CD4-positive, alpha-beta T cell (primary cell): ENCODE measurements at regions not wholly inside any gene's neighbourhood (a gene's known extent, or its start where the extent isn't known, plus 50 kb on each side); places are given as distances from the start of the nearest gene placed in this dataset.

Experiments
- ATAC-seq: fragments of 200-7000 bp; cut with Tn5 transposase; one replicate; pipeline ENCODE4 v1.10.0; 2022; ENCODE audit warnings: mild to moderate bottlenecking; ENCODE audit not compliant: poor library complexity
- CTCF ChIA-PET: fragments of 350-600 bp; sonication (Branson Sonifier 250); formaldehyde crosslinking; loops from one replicate; lab custom pipeline; 2021; ENCODE audit warnings: antibody characterized with exemption, inconsistent platforms; lab: Charles Lee
- POLR2A ChIA-PET: fragments of 350-600 bp; sonication (Branson Sonifier 250); formaldehyde crosslinking; loops from one replicate; lab custom pipeline; 2021; ENCODE audit warnings: antibody characterized with exemption, inconsistent platforms; lab: Charles Lee
- DNase-seq, 14 experiments: peaks; one replicate each; pipeline ENCODE4 v3.0.0-alpha.2; 2013 to 2020; ENCODE audit warnings: mixed read lengths in 2 of 14
- H3K27ac ChIP-seq, 2 donors: one replicate each; pipeline versions ENCODE4 v1.5.1 to v1.7.0; 2013; ENCODE audit warnings: low read length in 2 of 2, low read depth in 1 of 2, mild to moderate bottlenecking in 1 of 2
- H3K27me3 ChIP-seq, 2 experiments: 1 replicate in 1 of 2; 2 replicates in 1 of 2; pipeline versions ENCODE4 v1.6.1 to v1.7.0; 2013; ENCODE audit warnings: low read length in 2 of 2, control low read depth in 1 of 2, mild to moderate bottlenecking in 1 of 2, moderate library complexity in 1 of 2; ENCODE audit not compliant: insufficient read depth in 2 of 2, control insufficient read depth in 1 of 2
- H3K36me3 ChIP-seq: one replicate; pipeline ENCODE4 v1.6.1; 2013; ENCODE audit warnings: low read length, control low read depth; ENCODE audit not compliant: insufficient read depth
- H3K4me1 ChIP-seq: one replicate; pipeline ENCODE4 v1.6.1; 2013; ENCODE audit warnings: low read length, control low read depth; ENCODE audit not compliant: insufficient read depth
- H3K4me3 ChIP-seq: one replicate; pipeline ENCODE4 v1.5.1; 2013; ENCODE audit warnings: mild to moderate bottlenecking, low read length, moderate library complexity
- H3K9me3 ChIP-seq, 2 experiments: 1 replicate in 1 of 2; 2 replicates in 1 of 2; pipeline versions ENCODE4 v1.6.1 to v1.7.0; 2013; ENCODE audit warnings: low read length in 2 of 2, mild to moderate bottlenecking in 2 of 2, control low read depth in 1 of 2, moderate library complexity in 1 of 2; ENCODE audit not compliant: control insufficient read depth in 1 of 2, insufficient read depth in 1 of 2
- H3K27ac Mint-ChIP-seq: one replicate; pipeline ENCODE4 v1.8.0; 2020; ENCODE audit warnings: mixed read lengths
- H3K27me3 Mint-ChIP-seq: one replicate; pipeline ENCODE4 v1.8.0; 2021; ENCODE audit warnings: mixed read lengths
- H3K36me3 Mint-ChIP-seq: one replicate; pipeline ENCODE4 v1.8.0; 2021; ENCODE audit warnings: low read depth, mixed read lengths
- H3K4me1 Mint-ChIP-seq: one replicate; pipeline ENCODE4 v1.8.0; 2021; ENCODE audit warnings: low read depth, mixed read lengths
- H3K4me3 Mint-ChIP-seq: one replicate; pipeline ENCODE4 v1.8.0; 2020; ENCODE audit warnings: mild to moderate bottlenecking, mixed read lengths
- H3K9me3 Mint-ChIP-seq: one replicate; pipeline ENCODE4 v1.8.0; 2020; ENCODE audit warnings: mixed read lengths
- CTCF ChIP-seq: fragments of 200-600 bp; IDR thresholded peaks from one replicate; pipeline ENCODE4 v1.8.0; 2022; ENCODE audit warnings: antibody characterized with exemption, mild to moderate bottlenecking
- intact Hi-C, 2 experiments: fragments of 100-400 bp; cut with DNase I in 1 of 2; cut with micrococcal nuclease in 1 of 2; formaldehyde crosslinking; loops; one replicate each; pipeline versions ENCODE4 v1.15.1 to v1.9.0; 2023 to 2025; cut with DNase I, micrococcal nuclease

DNA sequence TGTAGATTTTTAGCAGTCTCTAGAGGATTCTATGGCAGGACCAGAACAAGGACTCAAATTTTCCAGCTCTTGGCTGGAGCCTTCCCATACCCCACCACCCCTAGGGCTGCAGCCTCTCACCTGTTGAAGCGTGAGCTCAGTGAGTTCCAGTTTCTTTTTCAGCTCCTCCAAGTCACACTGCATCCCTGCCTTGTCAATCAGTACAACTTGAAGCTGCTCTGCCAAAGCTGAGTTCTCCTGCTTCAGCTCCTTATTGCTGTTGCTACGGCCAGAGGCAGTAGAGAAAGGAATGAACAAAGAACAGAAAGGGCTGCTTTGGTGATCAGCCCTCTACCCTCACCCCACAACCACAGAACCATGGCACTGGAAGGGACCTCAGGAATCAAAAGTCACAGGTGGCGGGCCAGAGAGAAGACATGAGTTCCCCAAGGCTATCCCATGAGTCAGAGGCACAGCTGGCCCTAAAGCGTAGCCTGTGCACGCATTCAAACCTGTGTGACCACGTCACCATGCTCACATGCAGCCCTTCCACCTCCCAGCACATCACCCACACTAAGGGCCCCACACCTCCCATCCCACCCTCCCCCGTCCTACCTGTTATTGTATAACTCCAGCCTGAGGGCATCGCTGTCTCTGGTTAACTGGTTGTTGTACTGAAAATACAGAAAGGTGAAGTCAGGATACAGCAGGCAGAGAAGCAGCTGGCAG, 83.3 kb upstream of the C2CD4B start:
- DNase-seq, result no peak
- Histone ChIP-seq H3K4me1 (no peaks in the 10 kb centered on the region), H3K27ac (no peak overlapping the region), H3K27me3 (no peaks in the 10 kb centered on the region), H3K9me3 (no peaks in the 10 kb centered on the region), H3K4me3 (no peak overlapping the region), H3K36me3 (no peaks in the 10 kb centered on the region)
- ATAC-seq, result no peak
- H3K27ac Mint-ChIP-seq, result no peak overlapping the region
- intact Hi-C loops, result no loop called here
- no peak for TF ChIP-seq CTCF
- H3K9me3 Mint-ChIP-seq, result no peaks in the 10 kb centered on the region
- H3K27me3 Mint-ChIP-seq, result peaks cover 25% of the 10 kb centered on the region
- ChIA-PET POLR2A (no interaction called here), CTCF (no interaction called here)
- no peaks in the 10 kb centered on the region for H3K4me1 Mint-ChIP-seq
- H3K4me3 Mint-ChIP-seq, result no peak overlapping the region
- no peaks in the 10 kb centered on the region for H3K36me3 Mint-ChIP-seq

DNA sequence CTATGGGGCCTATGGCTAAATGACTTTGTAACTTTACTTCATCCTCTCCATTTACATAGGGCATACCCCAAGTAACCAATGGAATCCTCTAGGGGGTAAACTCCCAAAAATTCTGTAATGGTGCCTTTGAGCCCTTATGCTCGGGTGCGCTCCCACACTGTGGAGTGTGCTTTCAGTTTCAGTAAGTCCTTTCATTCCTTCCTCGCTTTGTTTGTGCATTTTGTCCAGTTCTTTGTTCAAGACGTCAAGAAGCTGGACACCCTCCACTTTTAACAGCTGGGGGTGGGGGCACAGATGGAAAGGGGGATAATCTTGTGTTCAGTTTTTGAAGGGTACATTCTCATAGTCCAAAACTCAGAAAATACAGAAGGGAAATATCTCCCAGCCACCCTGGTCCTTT, 84.4 kb upstream of the C2CD4B start:
- TF ChIP-seq CTCF, result no peak
- Histone ChIP-seq H3K36me3 (no peaks in the 10 kb centered on the region), H3K4me1 (no peaks in the 10 kb centered on the region), H3K4me3 (no peak overlapping the region), H3K27me3 (no peaks in the 10 kb centered on the region), H3K9me3 (no peaks in the 10 kb centered on the region), H3K27ac (no peak overlapping the region)
- no peak for DNase-seq
- Mint-ChIP-seq H3K9me3 (no peaks in the 10 kb centered on the region), H3K27ac (no peak overlapping the region), H3K4me1 (no peaks in the 10 kb centered on the region), H3K27me3 (peaks cover 30% of the 10 kb centered on the region), H3K36me3 (no peaks in the 10 kb centered on the region), H3K4me3 (no peak overlapping the region)
- POLR2A ChIA-PET, result no interaction called here
- CTCF ChIA-PET, result no interaction called here
- ATAC-seq, result no peak
- intact Hi-C loops, result no loop called here

GRCh38 chr15:62250186-62250585, 85.1 kb upstream of the C2CD4B start:
- H3K4me1 Mint-ChIP-seq, result no peaks in the 10 kb centered on the region
- ChIA-PET CTCF (no interaction called here), POLR2A (no interaction called here)
- H3K4me3 ChIP-seq, result no peak overlapping the region
- no peak for ATAC-seq
- H3K4me1 ChIP-seq, result no peaks in the 10 kb centered on the region
- DNase-seq, result no peak
- no peaks in the 10 kb centered on the region for H3K9me3 Mint-ChIP-seq
- H3K27me3 ChIP-seq, result no peaks in the 10 kb centered on the region
- no peak for TF ChIP-seq CTCF
- no peak overlapping the region for H3K27ac ChIP-seq
- no peak overlapping the region for H3K4me3 Mint-ChIP-seq
- no peaks in the 10 kb centered on the region for H3K9me3 ChIP-seq
- H3K27me3 Mint-ChIP-seq, result peaks cover 28% of the 10 kb centered on the region
- no peaks in the 10 kb centered on the region for H3K36me3 ChIP-seq
- H3K27ac Mint-ChIP-seq, result no peak overlapping the region
- no peaks in the 10 kb centered on the region for H3K36me3 Mint-ChIP-seq
- intact Hi-C loops, result loop anchor here in 1 of 2 experiments (5.0 kb wide), 1 partner anchor 378 kb away; no protein-coding TSS in a partner anchor
